ENCODE measurements at regions not wholly inside any gene's neighbourhood (a gene's known extent, or its start where the extent isn't known, plus 50 kb on each side); places are given as distances from the start of the nearest gene placed in this dataset.

DNA sequence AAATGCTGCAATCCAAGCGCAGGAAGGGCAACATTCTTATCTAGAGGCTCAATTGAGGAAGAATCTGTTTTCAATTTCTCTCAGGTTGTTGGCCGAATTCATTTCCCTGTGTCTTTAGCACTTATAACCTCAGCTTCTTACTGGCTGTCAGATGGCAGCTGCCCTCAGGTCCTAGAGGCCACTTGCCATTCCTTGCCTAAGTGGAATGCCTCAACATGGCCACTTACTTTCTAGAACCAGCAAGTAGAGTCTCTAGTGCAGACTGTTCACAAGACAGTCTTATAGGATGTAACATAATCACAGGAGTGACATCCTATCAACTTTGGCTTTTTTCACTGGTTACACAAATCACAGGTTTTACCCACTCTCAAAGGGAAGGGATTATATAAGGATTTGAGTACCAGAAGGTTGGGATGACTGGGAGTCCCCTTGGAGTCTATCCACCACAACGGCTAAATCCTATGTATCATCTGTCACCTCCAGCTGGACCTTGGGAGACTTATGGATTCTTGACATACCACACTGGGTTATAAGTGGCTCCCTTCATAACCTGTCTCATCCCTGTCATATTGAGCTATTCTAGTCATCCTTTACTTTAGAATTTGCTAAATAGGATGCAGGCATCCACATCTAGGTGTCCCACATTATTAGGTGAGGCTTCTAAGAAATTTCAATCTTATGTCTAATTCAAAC lies 297.9 kb upstream of the CTSO start:
- Histone ChIP-seq H2AFZ (ENCODE audit: low read length) (no peak overlapping the region), H3K79me2 (ENCODE audit: insufficient read depth, low read depth, low read length) (no peaks in the 10 kb centered on the region), H4K20me1 (ENCODE audit: insufficient read depth, low read length) (no peaks in the 10 kb centered on the region), H3K4me1 (ENCODE audit: insufficient read depth, low read length, poor library complexity, severe bottlenecking) (no peaks in the 10 kb centered on the region), H3K4me2 (ENCODE audit: low read length) (no peak overlapping the region), H3K9me2 (ENCODE audit: insufficient read depth, low read length) (no peaks in the 10 kb centered on the region), H3K27ac (ENCODE audit: low read depth, low read length, poor library complexity, severe bottlenecking) (no peak overlapping the region), H3K4me3 (ENCODE audit: low read depth, low read length, poor library complexity, severe bottlenecking) (no peak overlapping the region), H3K36me3 (ENCODE audit: insufficient read depth, low read length) (no peaks in the 10 kb centered on the region), H3K9me3 (ENCODE audit: low read length) (no peaks in the 10 kb centered on the region)
- ChIA-PET CTCF (ENCODE audit: unreplicated experiment) (no interaction called here), POLR2A (interaction anchor here (0.6 kb wide), 1 partner anchor 1302 kb away, joined by 6 read pairs; no protein-coding TSS in a partner anchor)
- intact Hi-C loops (cut with micrococcal nuclease; ENCODE audit: unreplicated experiment), result no loop called here
- TF ChIP-seq, protein P1, sequence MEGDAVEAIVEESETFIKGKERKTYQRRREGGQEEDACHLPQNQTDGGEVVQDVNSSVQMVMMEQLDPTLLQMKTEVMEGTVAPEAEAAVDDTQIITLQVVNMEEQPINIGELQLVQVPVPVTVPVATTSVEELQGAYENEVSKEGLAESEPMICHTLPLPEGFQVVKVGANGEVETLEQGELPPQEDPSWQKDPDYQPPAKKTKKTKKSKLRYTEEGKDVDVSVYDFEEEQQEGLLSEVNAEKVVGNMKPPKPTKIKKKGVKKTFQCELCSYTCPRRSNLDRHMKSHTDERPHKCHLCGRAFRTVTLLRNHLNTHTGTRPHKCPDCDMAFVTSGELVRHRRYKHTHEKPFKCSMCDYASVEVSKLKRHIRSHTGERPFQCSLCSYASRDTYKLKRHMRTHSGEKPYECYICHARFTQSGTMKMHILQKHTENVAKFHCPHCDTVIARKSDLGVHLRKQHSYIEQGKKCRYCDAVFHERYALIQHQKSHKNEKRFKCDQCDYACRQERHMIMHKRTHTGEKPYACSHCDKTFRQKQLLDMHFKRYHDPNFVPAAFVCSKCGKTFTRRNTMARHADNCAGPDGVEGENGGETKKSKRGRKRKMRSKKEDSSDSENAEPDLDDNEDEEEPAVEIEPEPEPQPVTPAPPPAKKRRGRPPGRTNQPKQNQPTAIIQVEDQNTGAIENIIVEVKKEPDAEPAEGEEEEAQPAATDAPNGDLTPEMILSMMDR (conservative IDR thresholded peaks at IDR 0.05; ENCODE audit: low read length), result no peak
- TF ChIP-seq EZH2phosphoT487 (IDR thresholded peaks at IDR 0.05; ENCODE audit: borderline replicate concordance, low read depth, low read length), result no peak
- no peak for DNase-seq (ENCODE audit: low spot score)
- BruUV-seq (replicated peaks), result no TSS peak

DNA sequence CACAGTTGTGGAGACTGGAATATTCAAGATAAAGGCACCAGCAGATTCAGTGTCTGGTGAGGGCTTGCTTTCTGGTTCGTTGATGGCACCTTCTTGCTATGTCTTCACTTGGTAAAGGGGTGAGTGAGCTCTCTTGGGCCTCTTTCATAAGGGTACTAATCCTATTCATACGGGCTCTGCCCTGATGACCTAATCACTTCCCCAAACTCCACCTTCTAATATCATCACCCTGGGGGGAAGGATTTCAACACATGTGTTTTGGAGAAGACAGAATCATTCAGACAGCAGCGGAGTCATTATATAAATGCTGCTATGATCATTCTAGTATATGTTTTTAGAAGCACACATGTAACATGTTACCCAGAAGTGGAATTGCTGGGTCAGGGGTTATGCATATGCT lies 295.3 kb upstream of the CTSO start:
- ChIA-PET CTCF (ENCODE audit: unreplicated experiment) (no interaction called here), POLR2A (interaction anchor here (0.9 kb wide), 1 partner anchor 79 kb away, joined by 3 read pairs; no protein-coding TSS in a partner anchor)
- no TSS peak for BruUV-seq (replicated peaks)
- intact Hi-C loops (cut with micrococcal nuclease; ENCODE audit: unreplicated experiment), result no loop called here
- no peaks in the 10 kb centered on the region for H3K79me2 ChIP-seq (ENCODE audit: insufficient read depth, low read depth, low read length)
- H3K4me2 ChIP-seq (ENCODE audit: low read length), result no peak overlapping the region
- H3K36me3 ChIP-seq (ENCODE audit: insufficient read depth, low read length), result no peaks in the 10 kb centered on the region
- H3K9me3 ChIP-seq (ENCODE audit: low read length), result no peaks in the 10 kb centered on the region
- no peak overlapping the region for H3K4me3 ChIP-seq (ENCODE audit: low read depth, low read length, poor library complexity, severe bottlenecking)
- no peak overlapping the region for H3K27ac ChIP-seq (ENCODE audit: low read depth, low read length, poor library complexity, severe bottlenecking)
- no peaks in the 10 kb centered on the region for H4K20me1 ChIP-seq (ENCODE audit: insufficient read depth, low read length)
- no peaks in the 10 kb centered on the region for H3K9me2 ChIP-seq (ENCODE audit: insufficient read depth, low read length)
- TF ChIP-seq, protein P1 (conservative IDR thresholded peaks at IDR 0.05; ENCODE audit: low read length), result no peak
- TF ChIP-seq EZH2phosphoT487 (IDR thresholded peaks at IDR 0.05; ENCODE audit: borderline replicate concordance, low read depth, low read length), result no peak
- DNase-seq (ENCODE audit: low spot score), result no peak
- no peaks in the 10 kb centered on the region for H3K4me1 ChIP-seq (ENCODE audit: insufficient read depth, low read length, poor library complexity, severe bottlenecking)
- no peak overlapping the region for H2AFZ ChIP-seq (ENCODE audit: low read length)

DNA sequence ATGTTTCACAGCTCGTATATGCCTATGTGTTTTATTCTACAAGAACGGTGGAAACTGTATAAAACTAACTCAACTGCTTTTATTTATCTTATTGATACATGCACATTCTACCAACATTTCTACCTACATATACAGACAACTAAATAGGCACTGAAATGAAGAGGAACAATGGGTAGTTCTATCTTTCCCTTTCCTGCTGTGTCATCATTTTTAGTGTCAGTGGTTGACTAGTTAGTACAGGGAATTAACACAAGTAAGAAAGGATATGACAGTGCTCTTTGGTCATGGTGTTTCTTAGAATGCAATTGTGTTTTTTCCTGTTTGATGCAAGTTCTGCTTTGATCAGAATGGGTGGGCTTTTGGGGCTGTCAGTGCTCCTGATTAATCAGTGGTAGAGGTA lies 293.8 kb upstream of the CTSO start:
- Histone ChIP-seq H3K4me3 (ENCODE audit: low read depth, low read length, poor library complexity, severe bottlenecking) (no peak overlapping the region), H3K36me3 (ENCODE audit: insufficient read depth, low read length) (no peaks in the 10 kb centered on the region), H3K4me1 (ENCODE audit: insufficient read depth, low read length, poor library complexity, severe bottlenecking) (no peaks in the 10 kb centered on the region), H3K9me3 (ENCODE audit: low read length) (no peaks in the 10 kb centered on the region), H2AFZ (ENCODE audit: low read length) (no peak overlapping the region), H3K9me2 (ENCODE audit: insufficient read depth, low read length) (no peaks in the 10 kb centered on the region), H3K27ac (ENCODE audit: low read depth, low read length, poor library complexity, severe bottlenecking) (no peak overlapping the region), H3K4me2 (ENCODE audit: low read length) (no peak overlapping the region), H4K20me1 (ENCODE audit: insufficient read depth, low read length) (no peaks in the 10 kb centered on the region), H3K79me2 (ENCODE audit: insufficient read depth, low read depth, low read length) (no peaks in the 10 kb centered on the region)
- intact Hi-C loops (cut with micrococcal nuclease; ENCODE audit: unreplicated experiment), result no loop called here
- DNase-seq (ENCODE audit: low spot score), result no peak
- POLR2A ChIA-PET, result no interaction called here
- no peak for TF ChIP-seq EZH2phosphoT487 (IDR thresholded peaks at IDR 0.05; ENCODE audit: borderline replicate concordance, low read depth, low read length)
- TF ChIP-seq, protein P1 (conservative IDR thresholded peaks at IDR 0.05; ENCODE audit: low read length), result no peak
- CTCF ChIA-PET (ENCODE audit: unreplicated experiment), result no interaction called here
- BruUV-seq (replicated peaks), result no TSS peak

Measured in OCI-LY7 (cell line).